ENCODE measurements at regions not wholly inside any gene's neighbourhood (a gene's known extent, or its start where the extent isn't known, plus 50 kb on each side); places are given as distances from the start of the nearest gene placed in this dataset.

- intact Hi-C loops (cut with micrococcal nuclease; ENCODE audit: unreplicated experiment), result no loop called here
- ATAC-seq (no peak), DNase-seq (ENCODE audit: low read depth, low spot score) (no peak)
- H3K9me3 ChIP-seq (ENCODE audit: control insufficient read depth, insufficient read depth, low read depth, low read length), result peaks cover 3% of the 10 kb centered on the region; the same call in 1 of the 2 replicates
- H3K4me1 ChIP-seq (ENCODE audit: control insufficient read depth, insufficient read depth, low read length), result no peaks in the 10 kb centered on the region
- CTCF ChIA-PET, result no interaction called here
- TF ChIP-seq POLR2AphosphoS5 (IDR thresholded peaks at IDR 0.05; ENCODE audit: low read depth, low read length) (no peak), TCF7L2 (IDR thresholded peaks at IDR 0.05; ENCODE audit: low read depth, low read length) (no peak), REST (IDR thresholded peaks at IDR 0.05; ENCODE audit: insufficient read depth in 1 of 2, low read depth in 2 of 2, low read length in 1 of 2) (no peak), CTCF (IDR thresholded peaks at IDR 0.05) (no peak), SIN3A (IDR thresholded peaks at IDR 0.05; ENCODE audit: borderline replicate concordance, insufficient read depth, low read depth, low read length) (no peak)
- H3K27ac ChIP-seq (ENCODE audit: low read length), result peak overlapping the region; percentile 62; the same call in 1 of the 2 replicates
- no peak overlapping the region for H3K4me3 ChIP-seq (ENCODE audit: low read depth in 2 of 2, low read length in 2 of 2)
- H3K36me3 ChIP-seq (ENCODE audit: control insufficient read depth, insufficient read depth, low read length), result no peaks in the 10 kb centered on the region
- POLR2A ChIA-PET, result no interaction called here
- H3K27me3 ChIP-seq (ENCODE audit: control insufficient read depth, insufficient read depth, low read length), result no peaks in the 10 kb centered on the region
- no TSS peak for BruUV-seq (replicated peaks)
- in situ Hi-C loops (cut with HindIII; ENCODE audit: low pct_unique_long_range_greater_than_20kb, low sequenced_read_pairs), result no loop called here
These were observed 95.6 kb upstream of the IRF2BP2 start for GRCh38 chr1:234705615-234706014.

DNA sequence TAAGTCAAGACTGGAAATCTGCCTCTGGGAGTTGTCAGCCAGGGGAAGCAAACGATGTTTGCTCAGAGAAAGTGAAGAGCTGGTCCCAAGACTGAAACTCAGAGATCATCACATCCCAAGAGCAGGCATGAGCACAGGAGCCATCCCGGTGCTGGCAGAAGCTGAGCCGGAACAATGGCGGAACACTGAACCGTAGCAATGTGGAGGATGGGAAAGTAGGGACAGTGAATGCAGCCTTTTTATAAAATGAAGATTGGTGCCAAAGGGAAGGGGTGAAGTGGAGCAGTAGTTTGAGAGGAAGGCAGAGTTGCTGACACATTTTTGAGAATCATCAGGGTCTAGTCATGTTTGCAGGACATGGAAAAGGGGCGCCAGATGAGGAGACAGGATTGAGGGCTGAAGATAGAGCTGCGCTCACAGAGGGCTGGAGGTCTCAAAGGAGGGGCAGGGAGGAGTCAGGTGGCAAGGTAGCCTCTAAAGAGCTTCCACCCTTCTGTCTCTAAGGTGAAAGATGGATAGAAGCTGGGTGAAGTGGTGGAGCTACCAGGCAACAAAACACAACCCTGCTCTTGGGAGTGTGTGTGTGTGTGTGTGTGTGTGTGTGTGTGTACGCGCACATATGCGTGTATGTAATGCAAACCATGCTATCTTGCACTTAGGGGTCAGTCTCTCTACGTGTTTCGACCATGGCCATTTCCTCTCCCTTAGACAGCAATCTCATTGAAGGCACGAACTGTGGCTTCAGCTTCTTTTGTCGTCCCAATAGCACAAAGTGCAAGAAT, 94.3 kb upstream of the IRF2BP2 start:
- Histone ChIP-seq H3K27me3 (ENCODE audit: control insufficient read depth, insufficient read depth, low read length) (no peaks in the 10 kb centered on the region), H3K27ac (ENCODE audit: low read length) (peak overlapping the region; percentile 35; the same call in 1 of the 2 replicates), H3K36me3 (ENCODE audit: control insufficient read depth, insufficient read depth, low read length) (no peaks in the 10 kb centered on the region), H3K9me3 (ENCODE audit: control insufficient read depth, insufficient read depth, low read depth, low read length) (peaks cover 3% of the 10 kb centered on the region; the same call in 1 of the 2 replicates), H3K4me1 (ENCODE audit: control insufficient read depth, insufficient read depth, low read length) (peaks cover 2% of the 10 kb centered on the region; the same call in 1 of the 2 replicates), H3K4me3 (ENCODE audit: low read depth in 2 of 2, low read length in 2 of 2) (no peak overlapping the region)
- TF ChIP-seq CTCF (IDR thresholded peaks at IDR 0.05) (no peak), REST (IDR thresholded peaks at IDR 0.05; ENCODE audit: insufficient read depth in 1 of 2, low read depth in 2 of 2, low read length in 1 of 2) (no peak), POLR2AphosphoS5 (IDR thresholded peaks at IDR 0.05; ENCODE audit: low read depth, low read length) (no peak), SIN3A (IDR thresholded peaks at IDR 0.05; ENCODE audit: borderline replicate concordance, insufficient read depth, low read depth, low read length) (no peak), TCF7L2 (IDR thresholded peaks at IDR 0.05; ENCODE audit: low read depth, low read length) (no peak)
- ChIA-PET POLR2A (no interaction called here), CTCF (no interaction called here)
- intact Hi-C loops (cut with micrococcal nuclease; ENCODE audit: unreplicated experiment) (no loop called here), in situ Hi-C loops (cut with HindIII; ENCODE audit: low pct_unique_long_range_greater_than_20kb, low sequenced_read_pairs) (no loop called here)
- ATAC-seq (no peak), DNase-seq (ENCODE audit: low read depth, low spot score) (no peak)
- BruUV-seq (replicated peaks), result no TSS peak

Measured in Panc1 (cell line).